22Rv1 (cell line): ENCODE measurements at regions not wholly inside any gene's neighbourhood (a gene's known extent, or its start where the extent isn't known, plus 50 kb on each side); places are given as distances from the start of the nearest gene placed in this dataset.

Experiments used
- ZFX ChIP-seq: fragments of 450-650 bp; IDR thresholded peaks from 2 replicates; pipeline ENCODE4 v1.6.1; 2017; ENCODE audit warnings: antibody characterized with exemption, borderline replicate concordance
- TF ChIP-seq, protein P1 (sequence below): fragments of 450-650 bp; IDR thresholded peaks from 2 replicates; pipeline ENCODE4 v1.5.1; 2017; ENCODE audit warnings: mild to moderate bottlenecking

DNA sequence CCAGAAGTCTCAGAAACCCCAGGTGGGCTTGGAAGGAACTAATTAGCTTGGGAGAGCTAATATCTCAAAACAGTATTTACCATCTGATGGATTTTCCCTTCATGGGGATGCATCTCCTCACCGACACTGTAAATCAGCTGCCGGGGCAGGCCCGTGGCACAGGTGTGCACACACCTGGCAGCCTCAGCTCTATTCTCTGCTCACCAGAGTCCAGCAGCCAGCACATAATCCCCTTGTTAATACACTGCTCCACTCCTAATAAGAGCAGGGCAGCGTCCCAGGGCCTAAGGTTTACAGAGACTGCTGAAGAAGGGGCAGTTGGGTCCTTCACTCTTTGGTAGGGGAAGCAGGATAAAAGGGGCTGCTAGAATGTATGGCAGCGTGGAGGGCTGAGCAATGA lies 200.0 kb downstream of the TOMM20 start:
- TF ChIP-seq, protein P1, sequence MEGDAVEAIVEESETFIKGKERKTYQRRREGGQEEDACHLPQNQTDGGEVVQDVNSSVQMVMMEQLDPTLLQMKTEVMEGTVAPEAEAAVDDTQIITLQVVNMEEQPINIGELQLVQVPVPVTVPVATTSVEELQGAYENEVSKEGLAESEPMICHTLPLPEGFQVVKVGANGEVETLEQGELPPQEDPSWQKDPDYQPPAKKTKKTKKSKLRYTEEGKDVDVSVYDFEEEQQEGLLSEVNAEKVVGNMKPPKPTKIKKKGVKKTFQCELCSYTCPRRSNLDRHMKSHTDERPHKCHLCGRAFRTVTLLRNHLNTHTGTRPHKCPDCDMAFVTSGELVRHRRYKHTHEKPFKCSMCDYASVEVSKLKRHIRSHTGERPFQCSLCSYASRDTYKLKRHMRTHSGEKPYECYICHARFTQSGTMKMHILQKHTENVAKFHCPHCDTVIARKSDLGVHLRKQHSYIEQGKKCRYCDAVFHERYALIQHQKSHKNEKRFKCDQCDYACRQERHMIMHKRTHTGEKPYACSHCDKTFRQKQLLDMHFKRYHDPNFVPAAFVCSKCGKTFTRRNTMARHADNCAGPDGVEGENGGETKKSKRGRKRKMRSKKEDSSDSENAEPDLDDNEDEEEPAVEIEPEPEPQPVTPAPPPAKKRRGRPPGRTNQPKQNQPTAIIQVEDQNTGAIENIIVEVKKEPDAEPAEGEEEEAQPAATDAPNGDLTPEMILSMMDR, result no peak
- no peak for TF ChIP-seq ZFX
